ENCODE measurements at regions not wholly inside any gene's neighbourhood (a gene's known extent, or its start where the extent isn't known, plus 50 kb on each side); places are given as distances from the start of the nearest gene placed in this dataset.

DNA sequence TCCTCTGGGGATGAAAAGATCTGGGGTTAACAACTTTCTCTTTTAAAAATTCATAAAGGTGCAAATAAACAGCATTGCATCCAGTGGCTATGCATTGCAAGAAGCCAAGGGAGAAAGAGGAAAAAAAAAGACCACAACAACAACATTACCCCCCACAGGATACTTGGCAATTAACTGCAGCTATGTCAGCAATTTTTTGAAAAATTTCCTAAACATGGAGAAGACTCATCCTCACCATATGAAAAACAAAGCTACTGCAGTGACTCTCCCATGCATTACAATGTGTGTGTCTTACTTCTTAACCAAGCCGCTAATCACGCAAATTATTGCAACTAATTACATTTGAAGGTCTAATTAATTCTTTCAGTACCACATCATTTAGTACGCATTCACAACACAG, 309.8 kb upstream of the ZNF507 start:
- TF ChIP-seq, protein P1, sequence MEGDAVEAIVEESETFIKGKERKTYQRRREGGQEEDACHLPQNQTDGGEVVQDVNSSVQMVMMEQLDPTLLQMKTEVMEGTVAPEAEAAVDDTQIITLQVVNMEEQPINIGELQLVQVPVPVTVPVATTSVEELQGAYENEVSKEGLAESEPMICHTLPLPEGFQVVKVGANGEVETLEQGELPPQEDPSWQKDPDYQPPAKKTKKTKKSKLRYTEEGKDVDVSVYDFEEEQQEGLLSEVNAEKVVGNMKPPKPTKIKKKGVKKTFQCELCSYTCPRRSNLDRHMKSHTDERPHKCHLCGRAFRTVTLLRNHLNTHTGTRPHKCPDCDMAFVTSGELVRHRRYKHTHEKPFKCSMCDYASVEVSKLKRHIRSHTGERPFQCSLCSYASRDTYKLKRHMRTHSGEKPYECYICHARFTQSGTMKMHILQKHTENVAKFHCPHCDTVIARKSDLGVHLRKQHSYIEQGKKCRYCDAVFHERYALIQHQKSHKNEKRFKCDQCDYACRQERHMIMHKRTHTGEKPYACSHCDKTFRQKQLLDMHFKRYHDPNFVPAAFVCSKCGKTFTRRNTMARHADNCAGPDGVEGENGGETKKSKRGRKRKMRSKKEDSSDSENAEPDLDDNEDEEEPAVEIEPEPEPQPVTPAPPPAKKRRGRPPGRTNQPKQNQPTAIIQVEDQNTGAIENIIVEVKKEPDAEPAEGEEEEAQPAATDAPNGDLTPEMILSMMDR (optimal IDR thresholded peaks at IDR 0.05 in 1 of 3, IDR thresholded peaks at IDR 0.05 in 1 of 3, conservative IDR thresholded peaks at IDR 0.05 in 1 of 3; ENCODE audit: extremely low read depth in 1 of 3, insufficient read depth in 2 of 3, low read length in 3 of 3): no peak
- TF ChIP-seq EZH2 (IDR thresholded peaks at IDR 0.05; ENCODE audit: low read length): no peak

Measured in keratinocyte (primary cell).